ENCODE measurements at regions not wholly inside any gene's neighbourhood (a gene's known extent, or its start where the extent isn't known, plus 50 kb on each side); places are given as distances from the start of the nearest gene placed in this dataset.

DNA sequence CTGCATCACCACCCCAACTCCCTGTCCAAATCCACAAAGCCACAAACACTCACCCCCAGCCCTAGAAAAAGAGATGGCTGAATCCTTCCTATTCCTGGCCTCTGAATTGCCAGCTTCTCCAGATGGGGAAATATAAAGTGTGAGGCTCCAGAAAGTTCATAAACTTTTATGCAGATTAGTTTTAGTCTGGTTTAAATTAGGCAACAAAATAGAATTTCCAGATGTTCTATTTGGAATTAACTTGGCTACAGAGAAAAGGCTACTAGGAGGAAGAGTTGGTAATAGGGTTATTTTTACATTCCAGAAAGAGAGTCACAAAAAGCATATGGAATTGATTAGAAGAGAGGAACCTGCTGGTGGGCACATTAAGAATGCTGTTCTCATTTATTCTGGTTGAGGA is 56.0 kb downstream of the EN1 start:
- no peak overlapping the region for H3K27ac ChIP-seq (ENCODE audit: low read depth in 1 of 2, low read length in 1 of 2)
- no peak for DNase-seq (ENCODE audit: low read depth in 6 of 9, low spot score in 9 of 9)

DNA sequence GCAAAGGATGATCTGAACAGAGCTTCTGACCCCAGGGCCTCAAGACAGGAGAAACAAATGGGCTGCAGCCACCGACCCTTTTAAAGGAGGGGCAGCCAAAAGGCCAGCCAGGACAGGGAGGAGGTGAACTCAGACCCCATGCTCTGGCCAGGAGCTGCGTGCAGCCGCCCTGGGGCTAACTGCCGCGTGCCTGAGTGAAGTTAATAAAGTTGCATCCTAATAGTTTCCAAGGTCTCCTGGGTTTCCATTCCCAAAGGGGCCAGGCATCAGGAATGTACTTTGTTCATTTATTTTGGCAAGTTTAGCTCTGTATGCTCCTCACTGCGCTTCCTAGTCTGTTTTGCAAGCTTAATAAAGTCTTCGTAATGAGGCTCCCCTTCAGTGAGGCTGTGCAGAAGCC is 60.7 kb downstream of the EN1 start:
- Histone ChIP-seq H3K9me3 (ENCODE audit: control insufficient read depth in 2 of 2, insufficient read depth in 1 of 2, low read length in 1 of 2) (no peaks in the 10 kb centered on the region), H3K4me1 (ENCODE audit: control insufficient read depth in 2 of 2, insufficient read depth in 2 of 2, low read length in 2 of 2) (no peaks in the 10 kb centered on the region), H3K27me3 (ENCODE audit: control insufficient read depth in 2 of 2, insufficient read depth in 1 of 2, low read length in 1 of 2) (no peaks in the 10 kb centered on the region), H3K4me3 (ENCODE audit: low read length in 2 of 2) (no peak overlapping the region), H3K27ac (ENCODE audit: low read depth in 1 of 2, low read length in 1 of 2) (no peak overlapping the region), H3K36me3 (ENCODE audit: control insufficient read depth in 2 of 2, insufficient read depth in 2 of 2, low read length in 1 of 2) (no peaks in the 10 kb centered on the region)
- WGBS: 52% methylated on average over 7 of the region's 7 CpGs
- DNase-seq (ENCODE audit: low read depth in 6 of 9, low spot score in 9 of 9): no peak

More for the DNA sequence above, 56.0 kb downstream of the EN1 start:
- no peaks in the 10 kb centered on the region for H3K9me3 ChIP-seq (ENCODE audit: control insufficient read depth in 2 of 2, insufficient read depth in 1 of 2, low read length in 1 of 2)
- H3K4me1 ChIP-seq (ENCODE audit: control insufficient read depth in 2 of 2, insufficient read depth in 2 of 2, low read length in 2 of 2): no peaks in the 10 kb centered on the region
- no peaks in the 10 kb centered on the region for H3K27me3 ChIP-seq (ENCODE audit: control insufficient read depth in 2 of 2, insufficient read depth in 1 of 2, low read length in 1 of 2)
- H3K36me3 ChIP-seq (ENCODE audit: control insufficient read depth in 2 of 2, insufficient read depth in 2 of 2, low read length in 1 of 2): no peaks in the 10 kb centered on the region
- H3K4me3 ChIP-seq (ENCODE audit: low read length in 2 of 2): no peak overlapping the region

DNA sequence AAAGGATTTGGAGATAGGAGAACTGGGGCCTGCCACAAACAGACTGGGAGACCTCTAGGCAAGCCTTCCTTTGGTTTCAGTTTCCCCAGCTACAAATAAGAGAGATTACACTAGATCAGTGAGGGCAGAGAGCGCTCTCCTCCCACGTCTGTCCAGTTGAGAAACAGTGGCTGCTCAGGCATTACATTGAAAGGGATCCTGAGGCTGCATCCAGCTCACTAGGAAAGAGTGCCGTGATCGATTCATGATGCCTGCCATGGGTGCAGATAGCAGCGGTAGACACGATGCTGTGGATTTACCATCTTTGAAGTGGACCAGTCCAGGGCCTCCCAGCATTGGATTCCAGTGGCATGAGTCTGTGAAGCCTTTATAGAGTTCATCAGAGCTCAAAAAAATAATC is 62.6 kb downstream of the EN1 start:
- Histone ChIP-seq H3K4me1 (ENCODE audit: control insufficient read depth in 2 of 2, insufficient read depth in 2 of 2, low read length in 2 of 2) (no peaks in the 10 kb centered on the region), H3K27me3 (ENCODE audit: control insufficient read depth in 2 of 2, insufficient read depth in 1 of 2, low read length in 1 of 2) (no peaks in the 10 kb centered on the region), H3K27ac (ENCODE audit: low read depth in 1 of 2, low read length in 1 of 2) (no peak overlapping the region), H3K36me3 (ENCODE audit: control insufficient read depth in 2 of 2, insufficient read depth in 2 of 2, low read length in 1 of 2) (no peaks in the 10 kb centered on the region), H3K4me3 (ENCODE audit: low read length in 2 of 2) (no peak overlapping the region), H3K9me3 (ENCODE audit: control insufficient read depth in 2 of 2, insufficient read depth in 1 of 2, low read length in 1 of 2) (no peaks in the 10 kb centered on the region)
- 93% methylated on average over 6 of the region's 6 CpGs for WGBS
- DNase-seq (ENCODE audit: low read depth in 6 of 9, low spot score in 9 of 9): no peak

DNA sequence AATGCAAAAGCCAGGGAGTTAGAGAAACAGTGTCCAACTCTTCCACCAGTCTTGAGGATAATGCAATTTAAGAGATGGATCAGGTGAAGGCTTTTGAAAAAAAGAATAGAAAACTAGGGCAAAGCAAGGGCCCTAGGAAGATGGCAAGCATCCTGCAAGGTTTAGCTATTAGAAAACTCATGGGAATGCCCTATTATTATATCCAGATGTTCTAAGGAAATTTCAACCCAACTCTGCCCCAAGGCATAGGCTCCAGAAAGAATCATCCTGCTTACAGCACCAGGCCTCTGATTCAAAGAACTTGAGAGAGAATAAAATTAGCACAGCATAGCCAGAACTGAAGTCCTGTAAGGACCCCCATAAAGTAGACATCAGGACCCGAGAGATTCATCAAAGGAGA is 68.1 kb downstream of the EN1 start:
- DNase-seq (ENCODE audit: low read depth in 6 of 9, low spot score in 9 of 9): no peak
- Histone ChIP-seq H3K27me3 (ENCODE audit: control insufficient read depth in 2 of 2, insufficient read depth in 1 of 2, low read length in 1 of 2) (peaks cover 4 to 12% of the 10 kb centered on the region in 2 donors), H3K36me3 (ENCODE audit: control insufficient read depth in 2 of 2, insufficient read depth in 2 of 2, low read length in 1 of 2) (no peaks in the 10 kb centered on the region), H3K4me3 (ENCODE audit: low read length in 2 of 2) (no peak overlapping the region), H3K27ac (ENCODE audit: low read depth in 1 of 2, low read length in 1 of 2) (no peak overlapping the region), H3K9me3 (ENCODE audit: control insufficient read depth in 2 of 2, insufficient read depth in 1 of 2, low read length in 1 of 2) (no peaks in the 10 kb centered on the region), H3K4me1 (ENCODE audit: control insufficient read depth in 2 of 2, insufficient read depth in 2 of 2, low read length in 2 of 2) (no peaks in the 10 kb centered on the region)
- 73% methylated on average over 1 of the region's 1 CpG for WGBS

DNA sequence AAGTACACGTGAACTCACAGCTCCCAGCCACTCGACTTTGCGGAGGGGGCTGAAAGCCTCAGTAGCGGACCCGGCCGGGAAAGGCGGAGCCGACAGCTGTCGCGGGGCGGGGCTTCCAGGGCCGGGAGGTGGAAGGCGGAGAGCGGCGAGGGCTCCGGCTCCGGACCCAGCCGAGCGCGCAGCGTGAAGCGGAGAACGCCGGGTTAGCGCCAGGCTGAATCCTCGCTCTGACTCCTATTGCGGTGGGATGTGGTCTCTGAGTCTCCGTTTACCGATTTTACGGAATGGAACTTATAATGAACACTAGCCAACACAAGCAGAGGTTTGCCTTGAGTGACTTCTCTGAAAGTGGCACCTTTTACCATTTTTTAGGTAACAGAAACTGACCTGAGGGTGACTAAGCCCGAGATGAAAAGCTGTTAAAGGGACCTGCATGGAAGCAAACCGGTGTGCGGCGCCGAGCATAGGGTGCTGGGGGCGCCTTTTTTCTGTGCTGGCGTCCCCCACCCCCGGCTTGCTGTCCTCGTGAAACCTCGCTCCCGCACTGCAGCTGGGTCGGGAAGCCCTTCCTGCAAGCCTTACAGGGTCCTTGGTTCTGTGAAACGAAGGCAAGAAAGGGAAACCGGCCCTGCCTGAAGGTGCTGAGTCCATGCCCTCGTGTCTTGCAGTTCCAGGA is 72.9 kb downstream of the EN1 start:
- Histone ChIP-seq H3K4me1 (ENCODE audit: control insufficient read depth in 2 of 2, insufficient read depth in 2 of 2, low read length in 2 of 2) (no peaks in the 10 kb centered on the region), H3K27me3 (ENCODE audit: control insufficient read depth in 2 of 2, insufficient read depth in 1 of 2, low read length in 1 of 2) (peaks cover 8 to 29% of the 10 kb centered on the region in 2 donors), H3K27ac (ENCODE audit: low read depth in 1 of 2, low read length in 1 of 2) (no peak overlapping the region), H3K9me3 (ENCODE audit: control insufficient read depth in 2 of 2, insufficient read depth in 1 of 2, low read length in 1 of 2) (no peaks in the 10 kb centered on the region), H3K4me3 (ENCODE audit: low read length in 2 of 2) (no peak overlapping the region), H3K36me3 (ENCODE audit: control insufficient read depth in 2 of 2, insufficient read depth in 2 of 2, low read length in 1 of 2) (no peaks in the 10 kb centered on the region)
- WGBS: 3% methylated on average over 45 of the region's 45 CpGs
- DNase-seq (ENCODE audit: low read depth in 6 of 9, low spot score in 9 of 9): peak in 2 of 9 donors; percentile 2 to 3

DNA sequence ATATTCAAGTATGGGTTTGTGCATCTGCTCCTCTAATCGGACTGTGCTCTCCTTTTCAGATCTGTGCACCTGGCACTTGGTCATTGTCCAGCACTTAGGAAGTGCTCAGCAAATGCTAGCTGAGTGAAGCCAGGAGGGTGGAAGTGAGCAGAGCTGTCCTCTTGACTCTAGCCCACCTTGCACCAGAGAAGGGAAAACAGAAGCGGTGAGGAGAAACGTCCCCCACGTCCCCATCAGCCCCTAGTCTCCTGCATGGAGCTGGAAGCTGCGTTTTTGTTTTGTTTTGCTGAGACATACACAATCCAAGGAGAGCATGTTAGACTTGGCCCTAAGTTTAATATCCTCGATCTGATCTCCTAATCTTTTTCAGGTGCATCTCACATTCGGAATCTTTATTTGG is 73.6 kb downstream of the EN1 start:
- Histone ChIP-seq H3K4me3 (ENCODE audit: low read length in 2 of 2) (no peak overlapping the region), H3K4me1 (ENCODE audit: control insufficient read depth in 2 of 2, insufficient read depth in 2 of 2, low read length in 2 of 2) (no peaks in the 10 kb centered on the region), H3K27me3 (ENCODE audit: control insufficient read depth in 2 of 2, insufficient read depth in 1 of 2, low read length in 1 of 2) (peaks cover 8 to 29% of the 10 kb centered on the region in 2 donors), H3K27ac (ENCODE audit: low read depth in 1 of 2, low read length in 1 of 2) (no peak overlapping the region), H3K36me3 (ENCODE audit: control insufficient read depth in 2 of 2, insufficient read depth in 2 of 2, low read length in 1 of 2) (no peaks in the 10 kb centered on the region), H3K9me3 (ENCODE audit: control insufficient read depth in 2 of 2, insufficient read depth in 1 of 2, low read length in 1 of 2) (no peaks in the 10 kb centered on the region)
- DNase-seq (ENCODE audit: low read depth in 6 of 9, low spot score in 9 of 9): no peak
- WGBS: 63% methylated on average over 7 of the region's 7 CpGs

DNA sequence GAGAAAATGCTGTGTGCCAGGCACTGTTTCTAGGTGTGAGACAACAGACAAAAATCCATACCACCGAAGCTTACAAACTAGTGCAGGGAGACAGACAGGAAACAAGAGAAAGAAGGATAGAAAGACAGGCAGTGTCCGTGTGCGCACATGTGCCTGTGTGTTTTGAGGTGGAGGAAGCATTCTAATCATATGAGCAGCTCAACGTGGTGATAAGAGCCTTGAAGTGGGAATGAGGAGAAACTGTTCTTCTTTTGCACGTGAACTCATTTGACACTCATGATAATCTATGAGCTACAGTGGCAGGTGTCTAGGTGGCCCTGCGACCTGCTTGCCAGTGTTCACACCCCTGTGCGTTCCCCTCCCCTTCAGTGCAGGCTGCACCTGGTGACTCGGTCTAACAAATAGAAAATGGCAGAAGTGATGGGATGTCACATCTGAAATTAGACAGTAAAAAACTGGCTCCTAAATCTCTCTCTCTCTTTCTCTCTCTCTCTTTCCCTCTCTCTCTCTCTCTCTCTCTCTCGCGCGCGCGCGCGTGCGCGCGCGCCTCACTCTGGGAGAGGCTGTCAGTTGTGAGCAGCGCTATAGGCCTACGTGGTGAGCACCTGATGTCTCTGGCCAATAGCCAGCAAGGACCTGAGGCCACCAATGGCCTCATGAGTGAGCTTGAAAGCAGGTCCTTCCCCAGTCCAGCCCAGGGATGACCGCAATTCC is 74.8 kb downstream of the EN1 start:
- no peak overlapping the region for H3K4me3 ChIP-seq (ENCODE audit: low read length in 2 of 2)
- no peak for DNase-seq (ENCODE audit: low read depth in 6 of 9, low spot score in 9 of 9)
- no peaks in the 10 kb centered on the region for H3K4me1 ChIP-seq (ENCODE audit: control insufficient read depth in 2 of 2, insufficient read depth in 2 of 2, low read length in 2 of 2)
- H3K27ac ChIP-seq (ENCODE audit: low read depth in 1 of 2, low read length in 1 of 2): no peak overlapping the region
- H3K27me3 ChIP-seq (ENCODE audit: control insufficient read depth in 2 of 2, insufficient read depth in 1 of 2, low read length in 1 of 2): peaks cover 8 to 29% of the 10 kb centered on the region in 2 donors
- H3K9me3 ChIP-seq (ENCODE audit: control insufficient read depth in 2 of 2, insufficient read depth in 1 of 2, low read length in 1 of 2): no peaks in the 10 kb centered on the region
- no peaks in the 10 kb centered on the region for H3K36me3 ChIP-seq (ENCODE audit: control insufficient read depth in 2 of 2, insufficient read depth in 2 of 2, low read length in 1 of 2)
- 87% methylated on average over 21 of the region's 22 CpGs for WGBS

DNA sequence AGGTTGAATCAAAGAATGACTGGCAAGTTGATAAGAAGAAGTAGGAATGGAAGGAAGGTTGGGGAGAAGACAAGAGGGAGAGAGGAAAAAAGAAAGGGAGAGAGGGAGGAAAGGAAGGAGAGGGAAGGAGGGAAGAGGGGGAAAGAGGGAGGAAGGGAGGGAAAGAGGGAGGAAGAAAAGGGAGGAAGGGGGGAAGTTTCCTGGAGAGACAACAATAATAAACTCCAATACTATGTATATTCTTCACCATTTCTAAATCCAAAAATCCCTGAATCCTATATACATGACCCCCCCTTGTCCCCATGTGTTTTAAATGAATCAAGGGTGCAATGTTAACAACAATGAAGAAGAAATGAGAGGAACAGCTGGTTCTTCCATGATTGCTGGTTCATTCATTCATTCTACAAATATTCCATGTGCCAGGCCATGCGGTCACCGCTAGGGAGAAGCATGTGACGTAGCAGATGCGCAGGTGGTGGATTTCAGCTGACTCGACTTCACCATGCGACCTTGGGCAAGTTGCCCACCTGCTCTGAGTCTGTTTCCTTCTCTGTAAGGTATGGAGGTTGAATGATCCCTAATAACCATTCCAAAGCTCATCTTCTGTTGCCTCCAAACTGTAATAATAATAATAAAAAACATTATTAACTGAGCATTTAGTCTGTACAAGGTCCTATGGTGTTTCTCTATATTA is 77.6 kb downstream of the EN1 start:
- Histone ChIP-seq H3K27me3 (ENCODE audit: control insufficient read depth in 2 of 2, insufficient read depth in 1 of 2, low read length in 1 of 2) (peaks cover 8 to 22% of the 10 kb centered on the region in 2 donors), H3K36me3 (ENCODE audit: control insufficient read depth in 2 of 2, insufficient read depth in 2 of 2, low read length in 1 of 2) (no peaks in the 10 kb centered on the region), H3K4me1 (ENCODE audit: control insufficient read depth in 2 of 2, insufficient read depth in 2 of 2, low read length in 2 of 2) (no peaks in the 10 kb centered on the region), H3K4me3 (ENCODE audit: low read length in 2 of 2) (no peak overlapping the region), H3K9me3 (ENCODE audit: control insufficient read depth in 2 of 2, insufficient read depth in 1 of 2, low read length in 1 of 2) (no peaks in the 10 kb centered on the region), H3K27ac (ENCODE audit: low read depth in 1 of 2, low read length in 1 of 2) (no peak overlapping the region)
- 79% methylated on average over 6 of the region's 6 CpGs for WGBS
- no peak for DNase-seq (ENCODE audit: low read depth in 6 of 9, low spot score in 9 of 9)

DNA sequence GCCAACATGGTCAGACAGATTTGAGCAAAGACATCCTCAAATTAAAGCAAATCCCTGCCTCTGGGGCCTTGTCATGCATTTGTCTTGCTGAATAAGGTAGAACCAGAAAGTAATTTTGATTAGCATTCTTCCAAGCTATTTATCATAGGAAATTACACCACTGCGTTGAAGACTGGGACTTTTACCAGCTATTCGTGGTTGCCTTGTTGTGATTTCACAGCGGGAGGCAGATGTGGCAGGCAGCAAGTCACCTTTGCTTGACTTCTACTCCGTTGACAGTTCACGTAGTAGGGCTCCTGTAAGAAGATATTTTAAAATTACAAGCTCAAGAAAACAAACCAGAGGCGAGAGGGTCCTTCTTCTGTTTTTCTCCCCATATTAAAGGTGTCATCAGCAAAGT is 80.6 kb downstream of the EN1 start:
- Histone ChIP-seq H3K36me3 (ENCODE audit: control insufficient read depth in 2 of 2, insufficient read depth in 2 of 2, low read length in 1 of 2) (no peaks in the 10 kb centered on the region), H3K4me3 (ENCODE audit: low read length in 2 of 2) (no peak overlapping the region), H3K4me1 (ENCODE audit: control insufficient read depth in 2 of 2, insufficient read depth in 2 of 2, low read length in 2 of 2) (no peaks in the 10 kb centered on the region), H3K9me3 (ENCODE audit: control insufficient read depth in 2 of 2, insufficient read depth in 1 of 2, low read length in 1 of 2) (no peaks in the 10 kb centered on the region), H3K27me3 (ENCODE audit: control insufficient read depth in 2 of 2, insufficient read depth in 1 of 2, low read length in 1 of 2) (peaks cover 0 to 6% of the 10 kb centered on the region in 2 donors), H3K27ac (ENCODE audit: low read depth in 1 of 2, low read length in 1 of 2) (no peak overlapping the region)
- no peak for DNase-seq (ENCODE audit: low read depth in 6 of 9, low spot score in 9 of 9)
- WGBS: 35% methylated on average over 6 of the region's 6 CpGs
